Astrocyte of the hippocampus (primary cell): ENCODE measurements at regions not wholly inside any gene's neighbourhood (a gene's known extent, or its start where the extent isn't known, plus 50 kb on each side); places are given as distances from the start of the nearest gene placed in this dataset.
A peak's percentile ranks its signal among the peaks of the same experiment; 100 is the strongest.

Experiments used
- DNase-seq: peaks from one replicate; pipeline ENCODE4 v3.0.0; 2011; ENCODE audit warnings: low read depth, low spot score

GRCh38 chr6:44660561-44661220 lies 273.2 kb downstream of the CDC5L start:
- DNase-seq = peak; percentile 59

- DNase-seq = peak; percentile 91
Observed at GRCh38 chr6:44661221-44662008, 273.9 kb downstream of the CDC5L start.

DNA sequence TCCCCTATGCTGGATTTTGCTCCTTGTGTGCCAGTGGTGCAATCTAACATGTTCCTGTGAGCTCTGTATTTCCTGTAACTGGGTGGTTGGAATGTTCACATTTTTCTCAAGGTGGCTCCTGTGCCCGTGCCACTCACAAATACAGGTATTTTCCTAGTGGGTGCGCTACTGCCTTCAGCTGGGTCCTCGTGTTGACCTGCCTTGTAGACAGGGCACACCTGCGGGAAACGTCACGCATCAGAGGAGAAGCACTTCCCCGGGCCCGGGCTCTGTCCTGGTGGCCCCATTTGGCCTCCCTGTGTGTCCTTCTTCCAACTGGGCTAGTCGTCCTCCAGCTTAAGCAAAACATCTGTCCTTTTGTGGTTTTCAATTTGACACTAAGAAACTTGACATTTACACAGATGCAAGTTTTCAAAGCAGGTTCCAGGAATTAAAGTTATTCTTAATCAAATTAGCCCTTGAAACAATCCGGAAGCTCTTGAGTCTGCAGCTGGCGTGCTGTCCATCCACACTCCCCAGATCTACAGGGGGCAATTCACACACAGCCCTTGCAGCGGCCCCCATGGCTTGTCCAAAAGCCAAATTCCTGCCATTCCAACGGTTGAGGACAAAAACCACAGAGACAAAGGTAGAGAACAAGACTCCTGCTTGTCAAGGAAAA lies 275.1 kb downstream of the CDC5L start:
- peak; percentile 98 for DNase-seq

DNA sequence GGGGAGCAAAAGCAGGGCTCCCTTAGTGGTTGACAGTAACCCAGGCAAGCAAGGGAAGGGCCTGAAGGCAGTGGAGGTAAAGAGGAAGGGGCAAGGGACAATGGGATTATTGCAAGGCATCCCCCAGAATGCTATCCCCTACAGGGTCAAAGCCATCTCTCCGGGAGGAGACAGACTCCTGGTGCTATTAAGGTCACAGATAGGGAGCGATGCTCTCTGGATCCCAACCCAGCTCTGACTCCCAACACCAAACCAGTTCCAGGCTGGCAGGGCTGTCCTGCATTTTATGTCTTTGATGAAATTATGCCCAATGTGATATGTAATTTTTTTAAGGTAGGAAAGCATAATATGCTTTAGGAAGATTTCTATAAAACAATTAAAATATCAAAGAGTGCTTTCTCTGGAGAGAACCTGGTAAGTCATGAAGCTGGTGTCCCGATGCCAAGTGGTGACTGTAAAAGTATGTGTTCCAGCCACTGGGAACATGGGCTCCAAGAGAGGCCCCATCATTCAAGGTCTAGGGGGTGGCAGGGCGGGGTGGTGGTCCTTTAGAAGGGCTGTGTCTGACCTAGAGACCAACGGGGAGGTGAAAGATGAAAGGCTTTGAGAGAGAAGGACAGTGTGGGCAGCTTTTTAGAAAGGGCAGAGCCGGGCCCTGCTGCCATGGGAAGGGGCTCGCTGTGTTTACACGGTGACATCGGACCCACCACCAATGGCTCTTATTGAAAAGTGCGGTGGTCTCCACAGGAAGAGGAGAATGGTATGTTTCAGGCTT lies 276.5 kb downstream of the CDC5L start:
- DNase-seq = no peak

- peak; percentile 59 for DNase-seq
Observed at GRCh38 chr6:44664716-44665115, 277.2 kb downstream of the CDC5L start.

- DNase-seq = no peak
Observed at GRCh38 chr6:44665143-44665542, 277.6 kb downstream of the CDC5L start.

DNA sequence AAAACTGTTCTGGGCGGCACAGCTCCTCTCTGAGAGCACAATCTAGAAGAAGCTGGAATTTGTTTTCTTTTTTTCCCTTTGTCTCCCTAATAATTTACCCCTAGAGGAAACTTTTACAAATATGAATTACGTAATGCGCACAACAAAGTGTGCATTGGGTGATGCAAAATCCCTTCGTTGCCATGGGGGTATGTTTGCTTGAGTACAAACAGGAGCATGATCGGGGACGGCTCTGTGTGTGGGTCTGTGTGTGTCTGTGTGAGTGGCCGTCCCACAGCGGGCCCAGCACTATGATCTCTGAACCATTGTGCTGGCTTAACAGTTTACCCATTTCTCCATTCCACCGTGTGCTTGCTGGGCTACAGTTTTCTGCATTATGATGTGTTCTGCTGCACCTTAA lies 278.2 kb downstream of the CDC5L start:
- DNase-seq = no peak

- DNase-seq = no peak
Observed at GRCh38 chr6:44666324-44666723, 278.8 kb downstream of the CDC5L start.

- DNase-seq = peak; percentile 97
Observed at GRCh38 chr6:44667226-44667625, 279.7 kb downstream of the CDC5L start.

DNA sequence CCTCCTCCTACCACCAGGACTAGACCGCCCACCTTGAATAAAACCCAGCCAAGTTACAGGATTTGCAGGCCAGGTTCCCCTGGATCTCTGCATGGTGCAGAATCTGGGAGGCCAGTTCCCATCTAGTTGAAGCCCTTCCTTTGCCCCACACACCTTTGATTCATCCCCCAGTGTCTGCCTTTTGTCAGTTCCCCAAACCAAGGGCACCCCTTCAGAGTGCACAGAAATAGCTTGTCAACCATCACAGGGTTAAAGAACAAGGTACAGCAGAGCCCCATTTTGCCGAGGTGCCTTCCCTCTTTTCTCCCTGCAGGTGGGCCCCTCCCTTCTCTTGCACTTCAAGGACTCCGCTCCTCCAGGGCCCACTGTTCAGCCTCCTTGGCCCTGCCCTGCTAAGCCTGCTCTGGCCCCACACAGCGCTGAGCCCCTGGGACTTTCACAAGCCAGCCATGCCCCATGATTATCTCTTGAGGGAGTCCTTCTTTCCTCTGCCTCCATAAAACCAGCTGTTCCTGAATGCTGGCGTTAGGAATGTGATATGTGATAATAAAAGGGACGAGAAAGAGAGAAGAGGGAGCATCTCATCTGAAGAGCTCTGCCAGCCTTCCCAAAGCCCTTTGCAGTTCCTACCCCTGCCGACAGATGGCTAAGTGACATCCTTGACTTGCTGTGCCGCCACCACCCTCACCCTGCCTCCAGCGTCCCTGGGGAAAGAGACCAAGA lies 280.3 kb downstream of the CDC5L start:
- DNase-seq = peak; percentile 70

- DNase-seq = no peak
Observed at GRCh38 chr6:44668391-44668930, 281.0 kb downstream of the CDC5L start.

GRCh38 chr6:44668976-44669934 lies 281.7 kb downstream of the CDC5L start:
- peak; percentile 56 for DNase-seq

GRCh38 chr6:44670146-44670545 lies 282.6 kb downstream of the CDC5L start:
- no peak for DNase-seq

- DNase-seq = no peak
Observed at GRCh38 chr6:44671333-44671732, 283.8 kb downstream of the CDC5L start.

- DNase-seq = no peak
Observed at GRCh38 chr6:44672086-44672485, 284.6 kb downstream of the CDC5L start.

DNA sequence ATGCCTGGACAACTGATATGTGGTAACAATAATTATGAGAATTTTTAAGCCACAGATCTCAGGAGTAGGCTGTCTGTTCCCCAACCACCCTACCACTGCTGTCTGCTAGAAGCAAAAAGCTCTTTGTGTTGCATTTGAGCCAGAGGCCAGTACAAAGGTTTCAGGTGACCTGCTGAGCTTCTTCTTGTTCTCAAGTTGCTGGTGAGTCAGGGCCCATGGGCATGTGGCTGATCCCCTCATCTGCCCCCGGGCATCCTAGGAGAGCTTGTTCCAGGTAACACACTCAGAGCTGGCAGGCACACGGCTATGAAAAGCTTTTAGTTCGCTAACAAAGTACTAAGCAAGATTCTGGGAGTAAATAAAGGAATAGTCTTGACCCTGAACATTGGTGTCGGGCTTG lies 285.3 kb downstream of the CDC5L start:
- DNase-seq = no peak

- DNase-seq = no peak
Observed at GRCh38 chr6:44674226-44675155, 287.0 kb downstream of the CDC5L start.

GRCh38 chr6:44675449-44675848 lies 287.9 kb downstream of the CDC5L start:
- no peak for DNase-seq
